Left cardiac atrium (tissue), 4 donors: ENCODE measurements at regions not wholly inside any gene's neighbourhood (a gene's known extent, or its start where the extent isn't known, plus 50 kb on each side); places are given as distances from the start of the nearest gene placed in this dataset.

Experiments used
- ATAC-seq, 2 donors: fragments of 200-7000 bp; cut with Tn5 transposase; one replicate each; pipeline ENCODE4 v1.9.1; 2020; ENCODE audit warnings: mild to moderate bottlenecking in 2 of 2, moderate library complexity in 2 of 2
- DNase-seq: peaks from one replicate; pipeline ENCODE4 v3.0.0-alpha.2; 2020
- intact Hi-C, 2 donors: fragments of 100-400 bp; cut with DNase I; formaldehyde crosslinking; loops; one replicate each; pipeline versions ENCODE4 v1.14.1 to v1.15.1; 2022 to 2023
- donor health status: DM: no; HTN: yes; CAD: no.
- donor health status: DM: no; HTN: yes; CAD: no; lungs with severe emphysema.
- donor health status: DM: yes; HTN: yes; CAD: no.
- donor health status: Dilated cardiomyopathy.

DNA sequence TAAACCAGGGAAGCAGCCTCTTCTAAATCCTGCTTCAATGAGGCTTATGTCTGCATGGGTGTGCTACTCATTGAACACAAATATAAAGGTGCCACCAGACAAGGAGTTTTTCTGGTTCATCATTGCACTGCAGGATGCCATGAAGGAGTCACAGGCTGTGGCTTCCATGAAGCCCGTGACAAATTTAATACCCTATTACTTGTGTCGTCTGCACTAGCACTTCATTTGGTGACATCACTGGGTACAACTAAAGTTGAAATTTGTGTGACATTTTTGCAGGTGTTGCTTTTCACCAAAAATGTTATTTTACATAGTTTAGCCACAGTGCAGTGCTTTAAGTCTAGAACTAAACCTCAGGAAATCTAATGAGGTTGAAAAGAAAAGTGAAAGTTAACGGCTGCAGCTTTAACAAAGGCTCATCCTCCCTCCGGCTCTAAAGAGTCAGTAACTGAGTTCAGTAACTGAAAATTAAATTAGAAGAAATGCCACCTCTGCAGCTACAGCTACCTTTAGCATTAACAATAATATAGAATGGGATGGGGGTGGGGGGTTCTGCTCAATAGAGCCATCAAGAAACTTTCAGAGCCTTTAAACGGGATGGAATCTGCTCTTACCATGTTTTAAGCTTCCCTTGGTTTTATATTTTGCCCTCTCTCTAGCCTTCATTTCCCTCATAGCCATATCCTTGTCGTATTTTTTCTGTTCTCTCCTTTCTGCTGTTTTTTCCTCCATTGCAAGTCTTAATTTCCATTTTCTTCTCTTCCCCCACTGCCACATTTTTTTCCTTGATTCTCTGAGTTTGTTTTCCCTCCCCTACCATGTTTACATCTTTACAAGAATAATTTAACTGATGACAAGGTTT is 233.8 kb upstream of the TMEM161B start:
- ATAC-seq = peak in 1 of 2 donors; percentile 33
- no peak for DNase-seq
- intact Hi-C loops = no loop called here

DNA sequence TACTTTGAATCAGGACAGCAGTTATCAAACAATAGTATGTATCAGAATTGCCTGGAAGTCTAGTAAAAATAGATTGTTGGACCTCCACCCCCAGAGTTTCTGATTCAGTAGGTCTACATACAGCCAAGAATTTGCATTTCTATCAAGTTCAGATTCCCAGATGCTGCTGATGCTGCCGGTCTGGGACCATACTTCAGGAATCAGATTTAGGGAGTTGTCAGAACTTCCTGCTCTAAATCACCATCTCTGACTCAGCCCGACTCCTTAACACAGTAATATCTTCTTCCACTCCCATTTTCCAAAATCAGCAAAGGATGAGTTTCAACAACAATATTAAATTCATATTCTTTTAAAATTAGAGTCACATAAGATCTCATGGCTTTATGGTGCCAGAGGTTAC is 227.2 kb upstream of the TMEM161B start:
- ATAC-seq = no peak
- intact Hi-C loops = no loop called here
- no peak for DNase-seq

- DNase-seq (no peak), ATAC-seq (no peak)
- intact Hi-C loops = no loop called here
Observed at GRCh38 chr5:88490874-88491273, 222.2 kb upstream of the TMEM161B start.

DNA sequence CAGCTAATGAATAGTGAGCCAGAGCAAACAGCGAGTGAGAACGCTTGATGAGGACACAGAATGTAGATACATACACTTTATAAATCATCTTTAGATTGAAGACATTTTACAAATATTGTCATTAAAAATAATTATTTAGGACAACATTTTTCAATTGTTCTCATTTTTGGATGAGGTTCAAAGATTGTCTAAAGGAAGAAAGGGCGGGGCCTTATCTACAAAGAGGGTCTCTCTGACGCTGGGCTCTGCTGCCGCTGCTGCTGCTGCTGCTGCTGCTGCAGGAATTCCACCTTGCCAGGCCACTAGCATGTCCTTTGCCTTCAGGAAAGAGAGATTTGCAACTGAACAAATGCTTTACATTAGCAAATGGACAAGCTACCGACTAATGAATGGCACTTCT is 220.7 kb upstream of the TMEM161B start:
- DNase-seq (no peak), ATAC-seq (no peak)
- intact Hi-C loops = no loop called here

DNA sequence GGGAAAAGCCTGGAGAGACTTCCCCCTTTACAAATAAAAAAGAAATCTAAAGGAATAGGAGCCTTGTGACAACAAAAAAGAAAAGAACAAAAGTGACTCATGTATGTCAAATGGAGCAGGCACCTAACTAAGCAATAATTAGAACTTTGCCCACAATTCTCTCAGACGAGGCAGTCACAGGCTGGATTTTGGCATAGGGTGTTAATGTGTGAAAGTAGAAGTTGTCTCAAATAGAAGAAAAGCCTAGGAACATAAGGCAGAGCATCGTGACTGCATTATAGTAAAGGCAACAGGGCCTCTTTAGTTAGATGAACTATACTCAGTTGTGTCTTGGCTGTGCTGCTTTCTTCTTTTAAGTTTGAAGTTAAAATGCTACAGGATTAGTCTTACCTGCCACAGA is 219.9 kb upstream of the TMEM161B start:
- intact Hi-C loops = no loop called here
- no peak for ATAC-seq
- DNase-seq = no peak

DNA sequence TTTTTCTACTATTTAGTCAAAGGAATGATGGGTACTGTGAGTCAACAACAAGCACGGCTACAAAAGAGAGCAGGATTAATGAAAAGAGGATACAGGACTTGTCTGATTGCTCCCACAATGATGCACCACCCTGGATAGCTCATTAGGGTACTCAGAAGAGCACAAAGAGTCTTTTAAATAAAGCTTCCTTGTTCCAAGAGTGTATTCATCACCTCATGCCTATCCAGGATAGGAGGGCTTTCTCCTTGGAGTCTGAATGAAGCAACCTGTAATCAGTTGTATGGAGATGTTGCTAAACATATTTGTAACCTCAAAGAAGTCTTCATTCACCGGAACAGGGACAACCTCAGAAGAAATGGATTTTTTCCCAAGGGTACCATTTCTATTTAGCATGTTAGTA is 219.5 kb upstream of the TMEM161B start:
- ATAC-seq = no peak
- intact Hi-C loops = no loop called here
- no peak for DNase-seq

DNA sequence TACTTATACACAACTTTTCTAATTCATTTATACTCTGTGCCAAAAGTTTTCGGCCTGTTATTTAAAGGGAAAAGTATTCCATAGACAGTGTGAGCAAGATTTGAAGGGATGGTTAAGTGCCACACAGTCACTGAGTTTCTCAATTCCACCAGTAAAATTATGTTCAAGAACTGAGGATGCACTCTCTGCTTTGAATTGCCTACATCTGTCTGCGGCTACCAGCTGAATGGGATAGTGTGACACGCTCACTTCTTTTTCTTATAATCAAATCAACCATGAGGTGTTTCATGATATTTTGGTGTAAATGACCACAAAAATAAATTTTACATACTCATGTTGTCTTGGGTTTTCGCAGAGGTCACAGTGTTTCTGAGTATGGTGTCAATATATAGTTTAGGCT is 218.4 kb upstream of the TMEM161B start:
- ATAC-seq (no peak), DNase-seq (no peak)
- intact Hi-C loops = no loop called here

DNA sequence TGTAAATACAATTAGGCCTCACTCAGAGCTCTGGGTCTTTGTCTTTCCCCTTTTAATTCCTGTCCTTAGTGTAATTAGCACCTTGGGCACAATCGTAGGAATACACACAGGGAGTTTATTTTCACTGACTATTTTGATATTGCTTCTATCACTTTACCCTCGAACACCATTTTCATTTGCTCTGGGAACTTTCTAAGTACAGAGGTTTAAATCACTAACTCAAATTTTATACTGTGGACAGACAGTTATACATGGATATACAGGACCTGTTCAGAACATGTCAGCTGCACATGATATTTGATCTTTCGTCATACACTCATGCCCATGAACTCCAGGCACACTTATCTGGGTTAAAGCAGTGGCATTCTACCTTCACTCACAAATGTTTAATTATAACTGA is 217.8 kb upstream of the TMEM161B start:
- intact Hi-C loops = no loop called here
- DNase-seq (no peak), ATAC-seq (no peak)

DNA sequence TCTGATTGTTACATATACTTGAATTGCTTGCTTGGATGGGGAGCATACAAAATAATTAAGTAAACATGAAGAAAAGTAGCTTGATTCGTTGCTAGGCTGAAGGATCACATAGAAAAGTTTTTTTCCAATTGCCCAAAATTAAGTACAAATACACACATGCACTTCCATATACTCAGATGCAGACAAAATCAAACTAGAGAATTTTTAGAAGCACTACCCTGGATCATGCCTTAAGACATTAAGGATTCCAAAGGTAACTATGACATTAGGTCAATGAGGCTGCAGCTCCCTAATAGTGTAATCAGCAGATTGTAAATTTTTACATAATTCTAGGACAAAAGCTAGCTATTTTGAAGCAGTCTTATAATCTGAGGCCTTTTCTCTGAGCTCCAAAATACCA is 216.9 kb upstream of the TMEM161B start:
- intact Hi-C loops = no loop called here
- ATAC-seq = no peak

GRCh38 chr5:88483964-88484672 is 215.5 kb upstream of the TMEM161B start:
- intact Hi-C loops = no loop called here
- DNase-seq (no peak), ATAC-seq (no peak)

More for the DNA sequence above, 216.9 kb upstream of the TMEM161B start:
- no peak for DNase-seq

DNA sequence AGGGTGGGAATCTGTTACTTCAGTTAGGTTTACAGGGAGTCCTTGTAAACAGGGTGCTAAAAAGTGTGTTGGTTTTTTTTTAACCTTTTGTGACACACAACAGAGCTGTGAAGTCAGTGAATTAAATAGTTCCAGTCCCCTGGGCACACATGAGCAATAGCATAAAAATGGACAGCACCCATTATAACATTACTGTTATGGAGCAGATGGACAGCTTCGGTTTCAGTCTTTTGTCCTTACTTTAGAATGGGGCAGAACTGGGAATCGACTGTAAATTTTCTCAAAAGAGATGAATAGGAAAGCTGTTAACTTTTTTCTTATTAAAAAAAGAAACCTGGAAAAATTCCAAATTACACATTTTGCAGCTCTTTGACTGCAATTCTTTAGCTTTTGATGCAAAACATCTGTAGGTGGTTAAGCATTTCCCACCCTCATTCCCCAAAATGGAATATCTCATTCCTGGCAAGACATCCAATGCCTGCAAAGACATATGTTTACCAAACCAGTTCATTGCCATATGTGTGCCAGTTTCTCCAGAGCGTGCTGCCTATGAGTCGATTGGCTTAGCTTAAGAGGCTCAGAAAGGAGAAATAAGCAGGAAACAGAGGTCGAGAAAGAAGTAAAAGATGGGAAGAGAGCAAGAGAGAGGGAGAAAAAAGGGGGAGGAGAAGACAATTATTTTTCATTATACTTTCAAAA is 212.3 kb upstream of the TMEM161B start:
- intact Hi-C loops = no loop called here
- ATAC-seq (no peak), DNase-seq (no peak)

DNA sequence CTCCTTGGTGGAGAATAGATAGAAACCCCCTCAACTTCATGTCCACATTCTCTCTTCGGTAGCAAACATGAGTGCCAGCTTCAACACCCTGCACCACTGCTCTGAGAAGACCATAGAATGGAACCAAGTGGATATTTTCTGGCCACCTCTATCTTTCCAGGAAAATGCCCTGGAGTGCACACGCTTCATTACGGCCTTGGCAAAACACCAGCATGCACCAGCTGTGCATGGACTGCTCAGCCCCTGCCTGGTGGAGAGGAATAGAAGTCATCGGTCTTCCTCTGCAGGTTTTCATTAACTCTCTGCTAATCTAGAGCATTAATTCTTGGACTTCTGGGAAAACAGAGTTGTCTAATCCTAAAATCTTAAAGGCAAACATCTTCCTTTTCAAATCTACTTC is 211.6 kb upstream of the TMEM161B start:
- no peak for DNase-seq
- intact Hi-C loops = no loop called here

DNA sequence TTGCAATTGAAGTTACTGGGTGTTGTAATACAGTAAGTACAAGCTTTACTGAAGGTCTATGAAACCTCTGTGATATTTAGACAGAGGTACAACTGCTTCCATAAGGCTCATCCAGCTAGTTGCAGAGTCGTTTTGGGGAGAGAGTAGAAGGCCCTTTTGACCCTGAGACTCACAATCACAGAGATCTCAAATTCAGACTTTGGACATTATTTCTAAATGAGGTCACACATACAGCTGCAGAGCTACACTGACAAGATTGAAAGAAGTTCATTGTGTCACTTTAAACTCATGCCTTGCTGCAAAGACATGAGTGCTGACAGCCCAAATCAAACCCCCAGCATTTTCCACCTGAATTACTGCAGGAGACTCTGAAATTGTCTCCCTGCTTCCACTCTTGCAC is 205.9 kb upstream of the TMEM161B start:
- intact Hi-C loops = no loop called here
- DNase-seq (no peak), ATAC-seq (no peak)

More for the DNA sequence above, 211.6 kb upstream of the TMEM161B start:
- ATAC-seq = no peak

- intact Hi-C loops = no loop called here
- ATAC-seq = no peak
- DNase-seq = no peak
Observed at GRCh38 chr5:88470745-88471144, 202.1 kb upstream of the TMEM161B start.

DNA sequence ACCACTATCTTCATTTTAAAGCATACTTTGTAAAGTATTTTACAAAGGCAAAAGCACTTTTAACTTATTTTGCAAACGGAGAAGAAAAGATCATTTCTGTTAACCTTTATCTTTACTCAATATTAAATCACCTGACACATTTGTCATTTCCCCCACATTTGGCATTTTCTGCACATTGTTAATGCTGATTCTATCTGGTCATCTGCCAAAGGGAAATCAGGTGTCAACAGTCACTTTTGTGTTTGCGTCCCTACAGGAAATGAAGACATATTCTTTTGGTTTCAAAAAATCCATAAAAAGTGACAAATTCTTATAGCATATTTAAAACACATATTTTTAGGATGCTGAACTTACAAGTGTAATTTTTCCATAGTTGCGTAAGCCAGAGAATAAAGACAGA is 191.3 kb upstream of the TMEM161B start:
- no peak for ATAC-seq
- intact Hi-C loops = no loop called here
- DNase-seq = no peak

GRCh38 chr5:88452820-88453219 is 184.2 kb upstream of the TMEM161B start:
- intact Hi-C loops = no loop called here
- ATAC-seq (no peak), DNase-seq (no peak)

DNA sequence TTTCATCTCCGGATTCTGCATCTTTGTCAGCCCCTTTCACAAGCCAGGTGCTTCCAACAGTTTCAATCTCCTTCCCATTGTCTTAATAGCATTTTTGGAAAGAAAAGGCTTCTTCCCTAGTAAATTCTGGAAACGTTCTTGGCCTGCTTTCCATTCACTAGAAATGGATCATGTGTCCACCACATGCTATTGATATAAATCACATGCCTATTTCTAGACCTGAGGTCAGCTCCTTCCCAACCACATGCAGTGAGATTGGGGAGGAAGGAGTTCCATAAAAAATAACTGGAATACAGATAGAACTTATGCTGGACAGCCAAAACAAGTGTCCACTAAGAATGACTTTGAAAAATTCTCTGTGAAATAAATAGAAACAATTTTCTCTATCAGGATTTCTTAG is 181.6 kb upstream of the TMEM161B start:
- no peak for DNase-seq
- no peak for ATAC-seq
- intact Hi-C loops = no loop called here

DNA sequence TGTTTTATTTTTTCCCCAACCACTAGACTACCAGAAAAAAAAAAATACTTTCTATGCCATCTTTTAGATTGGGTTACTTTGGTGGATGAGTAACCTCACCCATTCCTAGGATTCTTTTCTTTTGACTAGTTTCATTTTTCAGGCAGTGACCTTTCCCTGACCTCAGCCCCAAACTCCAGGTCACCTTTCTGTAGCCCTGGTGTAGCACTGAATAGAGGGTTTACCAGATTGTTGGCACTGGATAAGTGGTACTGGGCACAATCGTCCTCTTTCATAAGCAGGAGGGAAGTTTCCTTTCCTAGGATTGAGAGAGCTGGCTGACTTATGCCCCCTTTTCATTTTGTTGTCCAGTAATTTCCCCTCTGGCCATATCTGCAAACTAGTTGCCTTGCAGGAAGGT is 169.4 kb upstream of the TMEM161B start:
- no peak for ATAC-seq

DNA sequence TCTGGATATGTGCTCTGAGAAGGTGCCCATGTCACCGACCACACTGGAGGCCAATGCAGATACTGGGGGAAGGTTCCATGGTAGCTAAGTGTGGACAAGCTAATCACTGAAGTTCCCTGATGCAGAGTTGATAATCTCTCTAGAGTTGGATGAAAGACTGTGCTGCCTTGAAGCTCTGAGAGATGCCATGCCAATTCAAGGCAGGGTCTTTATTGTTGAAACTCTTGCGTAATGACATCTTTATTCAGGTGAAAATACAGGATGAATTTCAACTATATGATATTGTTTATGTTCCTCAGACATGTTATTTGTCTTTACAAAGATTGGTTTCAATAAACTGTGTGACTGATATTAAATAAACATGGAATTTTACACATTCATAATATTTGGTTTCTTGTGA is 167.6 kb upstream of the TMEM161B start:
- DNase-seq (no peak), ATAC-seq (no peak)
- intact Hi-C loops = no loop called here

More for the DNA sequence above, 169.4 kb upstream of the TMEM161B start:
- intact Hi-C loops = no loop called here
- DNase-seq = no peak

DNA sequence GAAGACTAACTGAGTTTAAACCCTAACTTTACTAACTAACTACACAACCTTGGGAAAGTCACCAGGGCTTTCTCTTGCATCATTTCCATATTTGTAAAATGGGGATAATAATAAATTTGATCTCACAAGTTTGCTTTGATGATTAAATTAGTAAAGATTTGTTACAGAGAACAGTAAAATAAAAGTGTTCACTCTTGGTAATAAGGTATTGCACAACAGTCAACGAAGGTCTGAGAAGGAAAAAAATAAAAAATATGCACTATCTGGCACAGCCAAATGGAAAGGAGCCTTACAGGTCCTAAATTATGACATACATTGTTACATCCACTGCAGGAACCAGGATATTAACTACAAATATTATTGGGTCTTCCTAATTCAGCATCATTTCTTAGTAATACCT is 160.0 kb upstream of the TMEM161B start:
- intact Hi-C loops = no loop called here
- DNase-seq (no peak), ATAC-seq (no peak)
